ENCODE measurements at regions not wholly inside any gene's neighbourhood (a gene's known extent, or its start where the extent isn't known, plus 50 kb on each side); places are given as distances from the start of the nearest gene placed in this dataset.

GRCh38 chr2:217185265-217185995, 325.6 kb upstream of the TNP1 start:
- H2AFZ ChIP-seq (ENCODE audit: low read depth, low read length), result no peak overlapping the region
- no peaks in the 10 kb centered on the region for H3K9me3 ChIP-seq (ENCODE audit: low read length)
- no peaks in the 10 kb centered on the region for H3K27me3 ChIP-seq (ENCODE audit: insufficient read depth, low read length)
- peaks cover 5% of the 10 kb centered on the region for H3K4me1 ChIP-seq (ENCODE audit: insufficient read depth, low read length)
- H3K36me3 ChIP-seq (ENCODE audit: insufficient read depth, low read length), result no peaks in the 10 kb centered on the region
- no peak overlapping the region for H3K4me3 ChIP-seq (ENCODE audit: low read length)

- Histone ChIP-seq H2AFZ (ENCODE audit: low read depth, low read length) (no peak overlapping the region), H3K27me3 (ENCODE audit: insufficient read depth, low read length) (no peaks in the 10 kb centered on the region), H3K4me3 (ENCODE audit: low read length) (no peak overlapping the region), H3K9me3 (ENCODE audit: low read length) (no peaks in the 10 kb centered on the region), H3K36me3 (ENCODE audit: insufficient read depth, low read length) (no peaks in the 10 kb centered on the region), H3K4me1 (ENCODE audit: insufficient read depth, low read length) (peaks cover 5% of the 10 kb centered on the region)
Measured at GRCh38 chr2:217184242-217184641, 324.4 kb upstream of the TNP1 start.

- no peaks in the 10 kb centered on the region for H3K27me3 ChIP-seq (ENCODE audit: insufficient read depth, low read length)
- no peaks in the 10 kb centered on the region for H3K9me3 ChIP-seq (ENCODE audit: low read length)
- no peak overlapping the region for H2AFZ ChIP-seq (ENCODE audit: low read depth, low read length)
- no peaks in the 10 kb centered on the region for H3K4me1 ChIP-seq (ENCODE audit: insufficient read depth, low read length)
- no peak overlapping the region for H3K4me3 ChIP-seq (ENCODE audit: low read length)
- H3K36me3 ChIP-seq (ENCODE audit: insufficient read depth, low read length), result no peaks in the 10 kb centered on the region
Measured at GRCh38 chr2:217183471-217183870, 323.6 kb upstream of the TNP1 start.

GRCh38 chr2:217182926-217183325, 323.1 kb upstream of the TNP1 start:
- H3K4me1 ChIP-seq (ENCODE audit: insufficient read depth, low read length), result no peaks in the 10 kb centered on the region

GRCh38 chr2:217181512-217181911, 321.6 kb upstream of the TNP1 start:
- peaks cover 3% of the 10 kb centered on the region for H3K9me3 ChIP-seq (ENCODE audit: low read length)
- H3K36me3 ChIP-seq (ENCODE audit: insufficient read depth, low read length), result no peaks in the 10 kb centered on the region
- no peak overlapping the region for H2AFZ ChIP-seq (ENCODE audit: low read depth, low read length)
- H3K4me3 ChIP-seq (ENCODE audit: low read length), result no peak overlapping the region
- no peaks in the 10 kb centered on the region for H3K27me3 ChIP-seq (ENCODE audit: insufficient read depth, low read length)
- no peaks in the 10 kb centered on the region for H3K4me1 ChIP-seq (ENCODE audit: insufficient read depth, low read length)

More at GRCh38 chr2:217182926-217183325, 323.1 kb upstream of the TNP1 start:
- Histone ChIP-seq H3K9me3 (ENCODE audit: low read length) (no peaks in the 10 kb centered on the region), H3K4me3 (ENCODE audit: low read length) (no peak overlapping the region), H2AFZ (ENCODE audit: low read depth, low read length) (no peak overlapping the region), H3K27me3 (ENCODE audit: insufficient read depth, low read length) (no peaks in the 10 kb centered on the region), H3K36me3 (ENCODE audit: insufficient read depth, low read length) (no peaks in the 10 kb centered on the region)

- Histone ChIP-seq H2AFZ (ENCODE audit: low read depth, low read length) (no peak overlapping the region), H3K27me3 (ENCODE audit: insufficient read depth, low read length) (no peaks in the 10 kb centered on the region), H3K4me1 (ENCODE audit: insufficient read depth, low read length) (no peaks in the 10 kb centered on the region), H3K36me3 (ENCODE audit: insufficient read depth, low read length) (no peaks in the 10 kb centered on the region), H3K9me3 (ENCODE audit: low read length) (peaks cover 10% of the 10 kb centered on the region), H3K4me3 (ENCODE audit: low read length) (no peak overlapping the region)
Measured at GRCh38 chr2:217179854-217180253, 320.0 kb upstream of the TNP1 start.

DNA sequence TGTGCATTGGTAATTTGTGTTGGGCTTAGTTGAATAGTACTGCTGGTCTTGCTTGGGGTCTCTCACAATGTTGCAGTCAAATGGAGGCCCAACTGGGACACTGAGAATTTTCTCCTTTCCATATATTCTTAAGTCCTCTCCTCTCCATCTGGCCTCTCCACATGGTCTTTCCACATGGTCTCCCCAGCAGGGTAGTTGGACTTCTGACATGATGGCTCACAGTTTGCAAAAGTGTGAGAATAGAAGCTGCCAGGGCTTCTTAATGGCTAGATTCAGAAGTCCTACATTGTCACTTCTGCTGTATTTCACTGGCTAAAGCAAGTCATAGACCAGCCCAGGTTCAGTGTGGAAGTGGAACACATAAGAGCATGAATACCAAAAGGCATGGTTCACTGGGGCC, 318.5 kb upstream of the TNP1 start:
- H3K36me3 ChIP-seq (ENCODE audit: insufficient read depth, low read length), result no peaks in the 10 kb centered on the region
- peaks cover 10% of the 10 kb centered on the region for H3K9me3 ChIP-seq (ENCODE audit: low read length)
- H3K27me3 ChIP-seq (ENCODE audit: insufficient read depth, low read length), result no peaks in the 10 kb centered on the region
- no peak overlapping the region for H3K4me3 ChIP-seq (ENCODE audit: low read length)
- no peak overlapping the region for H2AFZ ChIP-seq (ENCODE audit: low read depth, low read length)
- no peaks in the 10 kb centered on the region for H3K4me1 ChIP-seq (ENCODE audit: insufficient read depth, low read length)

DNA sequence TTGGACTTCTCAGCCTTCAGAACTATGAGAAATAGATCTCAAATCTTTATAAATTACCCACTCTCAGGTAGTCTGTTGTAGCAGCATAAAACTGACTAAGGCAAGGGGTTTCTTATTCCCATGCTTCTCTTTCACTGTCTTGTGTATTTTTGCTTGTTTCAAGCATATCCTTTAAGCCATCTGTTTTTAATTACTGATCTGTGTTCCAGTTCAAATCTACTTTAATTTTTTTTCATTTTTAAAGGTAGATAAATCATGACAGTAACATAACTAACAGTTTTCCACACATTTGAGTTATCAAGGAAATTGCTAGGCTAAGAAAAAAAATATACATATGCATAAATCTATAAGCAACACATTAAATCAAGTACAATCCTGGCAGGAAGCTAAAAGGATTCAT, 317.9 kb upstream of the TNP1 start:
- H3K4me1 ChIP-seq (ENCODE audit: insufficient read depth, low read length), result no peaks in the 10 kb centered on the region
- no peak overlapping the region for H2AFZ ChIP-seq (ENCODE audit: low read depth, low read length)
- H3K9me3 ChIP-seq (ENCODE audit: low read length), result peaks cover 10% of the 10 kb centered on the region
- no peaks in the 10 kb centered on the region for H3K36me3 ChIP-seq (ENCODE audit: insufficient read depth, low read length)
- H3K4me3 ChIP-seq (ENCODE audit: low read length), result no peak overlapping the region
- H3K27me3 ChIP-seq (ENCODE audit: insufficient read depth, low read length), result no peaks in the 10 kb centered on the region

DNA sequence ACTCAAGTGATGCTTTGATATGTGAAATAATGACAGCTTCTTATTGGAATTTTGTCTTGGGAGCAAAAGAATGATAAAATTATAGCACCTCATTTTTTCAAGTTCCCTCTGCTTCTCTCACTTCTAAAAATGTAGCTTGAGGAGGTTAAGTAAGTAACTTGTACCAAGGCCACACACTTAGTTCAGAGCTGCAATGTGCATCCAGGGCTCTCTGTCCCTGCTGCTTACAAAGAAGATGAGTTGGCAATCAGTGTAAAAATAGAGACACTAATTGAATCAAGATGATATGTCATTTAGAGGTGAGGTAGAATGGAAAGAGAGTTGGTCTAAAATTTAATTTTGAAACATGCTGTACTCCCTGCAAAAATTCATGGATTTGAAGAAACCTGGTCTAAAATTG, 312.0 kb upstream of the TNP1 start:
- no peaks in the 10 kb centered on the region for H3K27me3 ChIP-seq (ENCODE audit: insufficient read depth, low read length)
- H3K4me3 ChIP-seq (ENCODE audit: low read length), result no peak overlapping the region
- no peak overlapping the region for H2AFZ ChIP-seq (ENCODE audit: low read depth, low read length)
- H3K9me3 ChIP-seq (ENCODE audit: low read length), result peaks cover 6% of the 10 kb centered on the region
- H3K36me3 ChIP-seq (ENCODE audit: insufficient read depth, low read length), result no peaks in the 10 kb centered on the region
- H3K4me1 ChIP-seq (ENCODE audit: insufficient read depth, low read length), result no peaks in the 10 kb centered on the region

GRCh38 chr2:217168496-217168895, 308.6 kb upstream of the TNP1 start:
- Histone ChIP-seq H3K27me3 (ENCODE audit: insufficient read depth, low read length) (no peaks in the 10 kb centered on the region), H3K9me3 (ENCODE audit: low read length) (no peaks in the 10 kb centered on the region)

GRCh38 chr2:217167531-217167930, 307.7 kb upstream of the TNP1 start:
- peaks cover 9% of the 10 kb centered on the region for H3K4me1 ChIP-seq (ENCODE audit: insufficient read depth, low read length)
- H2AFZ ChIP-seq (ENCODE audit: low read depth, low read length), result no peak overlapping the region
- H3K27me3 ChIP-seq (ENCODE audit: insufficient read depth, low read length), result no peaks in the 10 kb centered on the region
- no peaks in the 10 kb centered on the region for H3K36me3 ChIP-seq (ENCODE audit: insufficient read depth, low read length)
- H3K9me3 ChIP-seq (ENCODE audit: low read length), result no peaks in the 10 kb centered on the region
- H3K4me3 ChIP-seq (ENCODE audit: low read length), result no peak overlapping the region

More at GRCh38 chr2:217168496-217168895, 308.6 kb upstream of the TNP1 start:
- no peak overlapping the region for H3K4me3 ChIP-seq (ENCODE audit: low read length)
- no peak overlapping the region for H2AFZ ChIP-seq (ENCODE audit: low read depth, low read length)
- H3K4me1 ChIP-seq (ENCODE audit: insufficient read depth, low read length), result no peaks in the 10 kb centered on the region
- no peaks in the 10 kb centered on the region for H3K36me3 ChIP-seq (ENCODE audit: insufficient read depth, low read length)

GRCh38 chr2:217166241-217166850, 306.5 kb upstream of the TNP1 start:
- H3K27me3 ChIP-seq (ENCODE audit: insufficient read depth, low read length), result no peaks in the 10 kb centered on the region
- no peak overlapping the region for H3K4me3 ChIP-seq (ENCODE audit: low read length)
- H3K36me3 ChIP-seq (ENCODE audit: insufficient read depth, low read length), result no peaks in the 10 kb centered on the region
- H2AFZ ChIP-seq (ENCODE audit: low read depth, low read length), result no peak overlapping the region
- H3K4me1 ChIP-seq (ENCODE audit: insufficient read depth, low read length), result peaks cover 19% of the 10 kb centered on the region
- H3K9me3 ChIP-seq (ENCODE audit: low read length), result no peaks in the 10 kb centered on the region

DNA sequence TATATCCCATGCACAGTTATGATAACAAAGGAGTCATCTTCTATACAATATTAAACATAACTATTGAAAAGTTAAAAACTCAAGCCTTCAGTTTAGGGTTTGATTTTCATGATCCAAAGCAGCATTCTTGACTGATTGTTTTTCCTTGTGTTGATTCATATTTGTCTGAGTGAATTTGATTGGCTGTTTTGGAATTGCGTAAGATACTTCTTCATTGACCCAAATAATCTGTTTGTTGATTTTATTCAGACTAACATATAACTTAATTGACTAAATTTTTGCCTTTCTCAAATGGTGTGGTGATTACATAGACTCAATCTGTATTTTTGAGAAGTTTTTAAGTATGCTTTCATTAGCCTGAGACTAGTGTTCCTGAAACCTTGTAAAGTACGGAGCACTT, 305.7 kb upstream of the TNP1 start:
- no peaks in the 10 kb centered on the region for H3K9me3 ChIP-seq (ENCODE audit: low read length)
- no peaks in the 10 kb centered on the region for H3K27me3 ChIP-seq (ENCODE audit: insufficient read depth, low read length)
- no peak overlapping the region for H2AFZ ChIP-seq (ENCODE audit: low read depth, low read length)
- no peak overlapping the region for H3K4me3 ChIP-seq (ENCODE audit: low read length)
- H3K4me1 ChIP-seq (ENCODE audit: insufficient read depth, low read length), result peaks cover 23% of the 10 kb centered on the region
- no peaks in the 10 kb centered on the region for H3K36me3 ChIP-seq (ENCODE audit: insufficient read depth, low read length)

DNA sequence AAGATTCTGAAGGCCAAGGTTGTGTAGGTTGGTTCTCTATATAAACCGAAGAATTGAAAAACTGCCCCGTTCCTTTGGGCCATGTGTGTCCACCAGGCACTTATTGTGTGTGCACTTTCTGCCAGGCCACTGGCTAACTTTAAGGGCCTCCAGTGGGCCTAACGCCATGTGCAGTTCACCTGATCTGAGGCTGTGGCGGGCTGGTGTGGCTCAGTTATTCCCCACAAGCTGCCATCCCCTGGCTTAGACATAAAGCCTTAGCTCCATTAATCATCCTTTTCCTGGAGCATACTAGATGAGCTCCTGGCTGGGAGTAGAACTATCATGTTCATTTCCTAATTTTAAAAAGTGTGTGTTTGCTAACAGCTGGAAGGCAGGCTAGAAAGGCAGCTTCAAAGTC, 304.1 kb upstream of the TNP1 start:
- peaks cover 23% of the 10 kb centered on the region for H3K4me1 ChIP-seq (ENCODE audit: insufficient read depth, low read length)
- no peaks in the 10 kb centered on the region for H3K9me3 ChIP-seq (ENCODE audit: low read length)
- H3K4me3 ChIP-seq (ENCODE audit: low read length), result no peak overlapping the region
- H2AFZ ChIP-seq (ENCODE audit: low read depth, low read length), result no peak overlapping the region
- no peaks in the 10 kb centered on the region for H3K36me3 ChIP-seq (ENCODE audit: insufficient read depth, low read length)
- no peaks in the 10 kb centered on the region for H3K27me3 ChIP-seq (ENCODE audit: insufficient read depth, low read length)
